ENCODE measurements at regions not wholly inside any gene's neighbourhood (a gene's known extent, or its start where the extent isn't known, plus 50 kb on each side); places are given as distances from the start of the nearest gene placed in this dataset.
"Not testable (repeated sequence)": the region's sequence is repeated elsewhere in the genome, so short reads cannot be mapped to it uniquely, and the experiment has no call there.

- ATAC-seq; H3K4me3 Mint-ChIP-seq; H3K36me3 Mint-ChIP-seq (ENCODE audit: low read depth); H3K27ac Mint-ChIP-seq; DNase-seq; H3K9me3 Mint-ChIP-seq; H3K27me3 Mint-ChIP-seq: not testable (repeated sequence)
- peaks cover 17% of the 10 kb centered on the region for H3K4me1 Mint-ChIP-seq
Measured at GRCh38 chr16:29287871-29288535, 118.5 kb downstream of the NPIPB11 start.

GRCh38 chr16:29287246-29287645, 119.3 kb downstream of the NPIPB11 start:
- not testable (repeated sequence) for H3K36me3 Mint-ChIP-seq (ENCODE audit: low read depth); H3K4me3 Mint-ChIP-seq; ATAC-seq; H3K27me3 Mint-ChIP-seq; DNase-seq; H3K9me3 Mint-ChIP-seq; H3K27ac Mint-ChIP-seq
- H3K4me1 Mint-ChIP-seq, result peaks cover 17% of the 10 kb centered on the region

- peaks cover 17% of the 10 kb centered on the region for H3K4me1 Mint-ChIP-seq
- not testable (repeated sequence) for ATAC-seq; H3K9me3 Mint-ChIP-seq; H3K27ac Mint-ChIP-seq; H3K4me3 Mint-ChIP-seq; H3K36me3 Mint-ChIP-seq (ENCODE audit: low read depth); H3K27me3 Mint-ChIP-seq; DNase-seq
Measured at GRCh38 chr16:29286796-29287195, 119.7 kb downstream of the NPIPB11 start.

- H3K4me3 Mint-ChIP-seq; H3K27ac Mint-ChIP-seq; H3K9me3 Mint-ChIP-seq; ATAC-seq; DNase-seq; H3K36me3 Mint-ChIP-seq (ENCODE audit: low read depth); H3K27me3 Mint-ChIP-seq: not testable (repeated sequence)
- peaks cover 17% of the 10 kb centered on the region for H3K4me1 Mint-ChIP-seq
Measured at GRCh38 chr16:29286161-29286560, 120.3 kb downstream of the NPIPB11 start.

- not testable (repeated sequence) for ATAC-seq; H3K36me3 Mint-ChIP-seq (ENCODE audit: low read depth); H3K27me3 Mint-ChIP-seq; H3K4me3 Mint-ChIP-seq; H3K27ac Mint-ChIP-seq; DNase-seq; H3K9me3 Mint-ChIP-seq
- H3K4me1 Mint-ChIP-seq, result peaks cover 11% of the 10 kb centered on the region
Measured at GRCh38 chr16:29285151-29285885, 121.2 kb downstream of the NPIPB11 start.

- not testable (repeated sequence) for H3K9me3 Mint-ChIP-seq; H3K36me3 Mint-ChIP-seq (ENCODE audit: low read depth); DNase-seq; H3K4me3 Mint-ChIP-seq; H3K27ac Mint-ChIP-seq; H3K27me3 Mint-ChIP-seq
- peaks cover 10% of the 10 kb centered on the region for H3K4me1 Mint-ChIP-seq
- peak; percentile 30 for ATAC-seq
Measured at GRCh38 chr16:29284723-29285122, 121.8 kb downstream of the NPIPB11 start.

GRCh38 chr16:29284159-29284558, 122.4 kb downstream of the NPIPB11 start:
- not testable (repeated sequence) for H3K4me3 Mint-ChIP-seq; ATAC-seq; H3K36me3 Mint-ChIP-seq (ENCODE audit: low read depth); H3K9me3 Mint-ChIP-seq; DNase-seq; H3K27me3 Mint-ChIP-seq; H3K27ac Mint-ChIP-seq
- H3K4me1 Mint-ChIP-seq, result peaks cover 10% of the 10 kb centered on the region

GRCh38 chr16:29278097-29278871, 128.2 kb downstream of the NPIPB11 start:
- not testable (repeated sequence) for ATAC-seq; H3K9me3 Mint-ChIP-seq; H3K36me3 Mint-ChIP-seq (ENCODE audit: low read depth); H3K4me3 Mint-ChIP-seq; H3K27ac Mint-ChIP-seq; H3K4me1 Mint-ChIP-seq; DNase-seq; H3K27me3 Mint-ChIP-seq

GRCh38 chr16:29276446-29276845, 130.1 kb downstream of the NPIPB11 start:
- H3K27me3 Mint-ChIP-seq, result not testable (repeated sequence)

GRCh38 chr16:29274055-29275035, 132.2 kb downstream of the NPIPB11 start:
- H3K4me3 Mint-ChIP-seq; H3K9me3 Mint-ChIP-seq; H3K4me1 Mint-ChIP-seq; H3K27me3 Mint-ChIP-seq; H3K27ac Mint-ChIP-seq; DNase-seq; H3K36me3 Mint-ChIP-seq (ENCODE audit: low read depth): not testable (repeated sequence)
- peak; percentile 18 for ATAC-seq

More at GRCh38 chr16:29276446-29276845, 130.1 kb downstream of the NPIPB11 start:
- not testable (repeated sequence) for H3K4me1 Mint-ChIP-seq; H3K4me3 Mint-ChIP-seq; H3K27ac Mint-ChIP-seq; H3K9me3 Mint-ChIP-seq; DNase-seq; H3K36me3 Mint-ChIP-seq (ENCODE audit: low read depth); ATAC-seq

GRCh38 chr16:29273298-29274054, 133.0 kb downstream of the NPIPB11 start:
- H3K27me3 Mint-ChIP-seq; H3K36me3 Mint-ChIP-seq (ENCODE audit: low read depth); H3K4me1 Mint-ChIP-seq; H3K4me3 Mint-ChIP-seq; H3K9me3 Mint-ChIP-seq; DNase-seq; H3K27ac Mint-ChIP-seq: not testable (repeated sequence)
- ATAC-seq, result peak; percentile 70

- H3K9me3 Mint-ChIP-seq; DNase-seq; H3K36me3 Mint-ChIP-seq (ENCODE audit: low read depth); H3K27me3 Mint-ChIP-seq; ATAC-seq; H3K4me3 Mint-ChIP-seq; H3K27ac Mint-ChIP-seq; H3K4me1 Mint-ChIP-seq: not testable (repeated sequence)
Measured at GRCh38 chr16:29271721-29272675, 134.5 kb downstream of the NPIPB11 start.
